ENCODE measurements at regions not wholly inside any gene's neighbourhood (a gene's known extent, or its start where the extent isn't known, plus 50 kb on each side); places are given as distances from the start of the nearest gene placed in this dataset.

GRCh38 chr13:77437267-77437666 is 98.2 kb upstream of the SCEL start:
- no peaks in the 10 kb centered on the region for H3K9me2 ChIP-seq
- no peak overlapping the region for H3K4me3 ChIP-seq (ENCODE audit: low read depth in 2 of 2, low read length in 1 of 2)
- H3K4me2 ChIP-seq: no peak overlapping the region
- H3K36me3 ChIP-seq (replicated peaks in 1 of 2; ENCODE audit: control insufficient read depth in 1 of 2, insufficient read depth in 2 of 2, low read length in 1 of 2): no peaks in the 10 kb centered on the region
- no peaks in the 10 kb centered on the region for H3K79me2 ChIP-seq (ENCODE audit: insufficient read depth)
- H3K27ac ChIP-seq (ENCODE audit: low read depth in 2 of 2, low read length in 1 of 2): no peak overlapping the region
- H2AFZ ChIP-seq (ENCODE audit: low read depth): no peak overlapping the region
- no peaks in the 10 kb centered on the region for H3K4me1 ChIP-seq (ENCODE audit: control insufficient read depth in 1 of 2, insufficient read depth in 2 of 2, low read depth in 1 of 2, low read length in 1 of 2)
- H4K20me1 ChIP-seq (ENCODE audit: insufficient read depth): no peaks in the 10 kb centered on the region
- H3K27me3 ChIP-seq (ENCODE audit: insufficient read depth): no peaks in the 10 kb centered on the region
- no peaks in the 10 kb centered on the region for H3F3A ChIP-seq (replicated peaks; ENCODE audit: insufficient read depth)
- POLR2A ChIA-PET: no interaction called here
- DNase-seq: no peak
- TF ChIP-seq TEAD4 (IDR thresholded peaks at IDR 0.05; ENCODE audit: borderline replicate concordance, insufficient read depth) (no peak), RFX5 (IDR thresholded peaks at IDR 0.05; ENCODE audit: low read length) (no peak), SIN3A (IDR thresholded peaks at IDR 0.05; ENCODE audit: borderline replicate concordance, low read depth, low read length) (no peak), MEF2A (IDR thresholded peaks at IDR 0.05; ENCODE audit: borderline replicate concordance, low read depth) (no peak), YY1 (IDR thresholded peaks at IDR 0.05; ENCODE audit: low read depth) (no peak), SMC3 (IDR thresholded peaks at IDR 0.05; ENCODE audit: low read depth, low read length) (no peak), POLR2AphosphoS5 (IDR thresholded peaks at IDR 0.05; ENCODE audit: low read depth, low read length) (no peak), TAF1 (IDR thresholded peaks at IDR 0.05; ENCODE audit: borderline replicate concordance, low read depth, low read length) (no peak), CHD2 (IDR thresholded peaks at IDR 0.05; ENCODE audit: low read length, partially characterized antibody) (no peak), RCOR1 (IDR thresholded peaks at IDR 0.05; ENCODE audit: low read length) (no peak), FOSL2 (IDR thresholded peaks at IDR 0.05; ENCODE audit: borderline replicate concordance, low read depth) (no peak), RAD21 (IDR thresholded peaks at IDR 0.05; ENCODE audit: low read length) (no peak), JUND (IDR thresholded peaks at IDR 0.05) (no peak), CTCF (IDR thresholded peaks at IDR 0.05) (no peak), IRF3 (IDR thresholded peaks at IDR 0.05; ENCODE audit: low read depth, low read length) (no peak)
- WGBS (ENCODE audit: low lambda C conversion rate): 9% methylated on average over 2 of the region's 2 CpGs
- CTCF ChIA-PET: no interaction called here
- H3K9ac ChIP-seq: no peak overlapping the region
- no peaks in the 10 kb centered on the region for H3K9me3 ChIP-seq

- WGBS (ENCODE audit: low lambda C conversion rate): 69% methylated on average over 1 of the region's 1 CpG
- no peak for TF ChIP-seq TCF12 (IDR thresholded peaks at IDR 0.05)
- no peak for TF ChIP-seq EP300 (IDR thresholded peaks at IDR 0.05; ENCODE audit: borderline replicate concordance in 1 of 2, low read depth in 1 of 2, low read length in 1 of 2)
- TF ChIP-seq FOXM1 (IDR thresholded peaks at IDR 0.05; ENCODE audit: low read depth): no peak
- TF ChIP-seq USF2 (IDR thresholded peaks at IDR 0.05; ENCODE audit: borderline replicate concordance, low read depth, low read length): no peak
- TF ChIP-seq USF1 (IDR thresholded peaks at IDR 0.05; ENCODE audit: borderline replicate concordance, low read depth): no peak
- TF ChIP-seq MEF2A (IDR thresholded peaks at IDR 0.05; ENCODE audit: borderline replicate concordance, low read depth): no peak
- TF ChIP-seq MXI1 (IDR thresholded peaks at IDR 0.05; ENCODE audit: low read depth, low read length): no peak
- TF ChIP-seq REST (IDR thresholded peaks at IDR 0.05; ENCODE audit: low read depth, low read length): no peak
- TF ChIP-seq FOSL2 (IDR thresholded peaks at IDR 0.05; ENCODE audit: borderline replicate concordance, low read depth): no peak
These were observed 101.2 kb upstream of the SCEL start for GRCh38 chr13:77434289-77434688.

More at GRCh38 chr13:77434289-77434688, 101.2 kb upstream of the SCEL start:
- no peak overlapping the region for H3K9ac ChIP-seq
- H3F3A ChIP-seq (replicated peaks; ENCODE audit: insufficient read depth): no peaks in the 10 kb centered on the region
- POLR2A ChIA-PET: no interaction called here
- H3K36me3 ChIP-seq (replicated peaks in 1 of 2; ENCODE audit: control insufficient read depth in 1 of 2, insufficient read depth in 2 of 2, low read length in 1 of 2): no peaks in the 10 kb centered on the region
- H2AFZ ChIP-seq (ENCODE audit: low read depth): no peak overlapping the region
- no peak overlapping the region for H3K27ac ChIP-seq (ENCODE audit: low read depth in 2 of 2, low read length in 1 of 2)
- H3K79me2 ChIP-seq (ENCODE audit: insufficient read depth): no peaks in the 10 kb centered on the region
- no peak for DNase-seq
- CTCF ChIA-PET: interaction anchor here (0.6 kb wide), 1 partner anchor 44 kb away, joined by 3 read pairs; no protein-coding TSS in a partner anchor
- H3K4me3 ChIP-seq (ENCODE audit: low read depth in 2 of 2, low read length in 1 of 2): no peak overlapping the region
- H4K20me1 ChIP-seq (ENCODE audit: insufficient read depth): no peaks in the 10 kb centered on the region
- no peaks in the 10 kb centered on the region for H3K27me3 ChIP-seq (ENCODE audit: insufficient read depth)
- H3K9me2 ChIP-seq: no peaks in the 10 kb centered on the region
- H3K4me1 ChIP-seq (ENCODE audit: control insufficient read depth in 1 of 2, insufficient read depth in 2 of 2, low read depth in 1 of 2, low read length in 1 of 2): no peaks in the 10 kb centered on the region
- H3K9me3 ChIP-seq: no peaks in the 10 kb centered on the region
- H3K4me2 ChIP-seq: no peak overlapping the region
